ENCODE measurements at regions not wholly inside any gene's neighbourhood (a gene's known extent, or its start where the extent isn't known, plus 50 kb on each side); places are given as distances from the start of the nearest gene placed in this dataset.

DNA sequence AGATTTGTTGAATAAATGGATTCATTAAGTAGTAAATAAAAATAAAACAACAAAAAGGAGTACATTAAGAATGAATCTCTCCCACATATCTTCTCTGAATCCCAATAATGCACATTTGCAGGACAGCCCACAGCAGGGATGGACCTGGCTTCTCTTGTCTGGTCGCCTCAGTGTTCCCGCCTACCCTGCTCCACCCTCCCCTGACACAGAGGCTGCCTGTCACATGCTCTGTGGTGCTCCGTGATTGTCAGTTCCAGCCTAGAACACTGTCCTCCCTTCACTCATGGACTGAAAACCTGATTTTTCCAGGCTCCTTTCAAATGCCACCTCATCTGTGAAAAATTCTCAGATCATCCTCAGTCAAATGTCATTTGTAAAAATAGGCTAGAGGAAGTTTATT is 94.5 kb upstream of the GPR12 start:
- TF ChIP-seq, protein P1, sequence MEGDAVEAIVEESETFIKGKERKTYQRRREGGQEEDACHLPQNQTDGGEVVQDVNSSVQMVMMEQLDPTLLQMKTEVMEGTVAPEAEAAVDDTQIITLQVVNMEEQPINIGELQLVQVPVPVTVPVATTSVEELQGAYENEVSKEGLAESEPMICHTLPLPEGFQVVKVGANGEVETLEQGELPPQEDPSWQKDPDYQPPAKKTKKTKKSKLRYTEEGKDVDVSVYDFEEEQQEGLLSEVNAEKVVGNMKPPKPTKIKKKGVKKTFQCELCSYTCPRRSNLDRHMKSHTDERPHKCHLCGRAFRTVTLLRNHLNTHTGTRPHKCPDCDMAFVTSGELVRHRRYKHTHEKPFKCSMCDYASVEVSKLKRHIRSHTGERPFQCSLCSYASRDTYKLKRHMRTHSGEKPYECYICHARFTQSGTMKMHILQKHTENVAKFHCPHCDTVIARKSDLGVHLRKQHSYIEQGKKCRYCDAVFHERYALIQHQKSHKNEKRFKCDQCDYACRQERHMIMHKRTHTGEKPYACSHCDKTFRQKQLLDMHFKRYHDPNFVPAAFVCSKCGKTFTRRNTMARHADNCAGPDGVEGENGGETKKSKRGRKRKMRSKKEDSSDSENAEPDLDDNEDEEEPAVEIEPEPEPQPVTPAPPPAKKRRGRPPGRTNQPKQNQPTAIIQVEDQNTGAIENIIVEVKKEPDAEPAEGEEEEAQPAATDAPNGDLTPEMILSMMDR (IDR thresholded peaks at IDR 0.05): no peak
- no peak for TF ChIP-seq POLR2A (IDR thresholded peaks at IDR 0.05)
